H7 (cell line): ENCODE measurements at regions not wholly inside any gene's neighbourhood (a gene's known extent, or its start where the extent isn't known, plus 50 kb on each side); places are given as distances from the start of the nearest gene placed in this dataset.
A peak's percentile ranks its signal among the peaks of the same experiment; 100 is the strongest.

Experiments
- DNase-seq: peaks from one replicate; pipeline ENCODE4 v3.0.0; 2012
- H3K27me3 ChIP-seq: 2 replicates; pipeline ENCODE4 v1.6.0; 2011; ENCODE audit warnings: mild to moderate bottlenecking, low read length; ENCODE audit not compliant: control insufficient read depth, insufficient read depth
- H3K36me3 ChIP-seq: replicated peaks from 2 replicates; pipeline ENCODE4 v1.5.1; 2011; ENCODE audit warnings: low read length; ENCODE audit not compliant: control insufficient read depth, insufficient read depth
- H3K4me3 ChIP-seq: 2 replicates; pipeline ENCODE4 v1.5.1; 2011; ENCODE audit warnings: low read depth, mild to moderate bottlenecking, control low read depth, low read length, moderate library complexity; ENCODE audit not compliant: insufficient read depth

DNA sequence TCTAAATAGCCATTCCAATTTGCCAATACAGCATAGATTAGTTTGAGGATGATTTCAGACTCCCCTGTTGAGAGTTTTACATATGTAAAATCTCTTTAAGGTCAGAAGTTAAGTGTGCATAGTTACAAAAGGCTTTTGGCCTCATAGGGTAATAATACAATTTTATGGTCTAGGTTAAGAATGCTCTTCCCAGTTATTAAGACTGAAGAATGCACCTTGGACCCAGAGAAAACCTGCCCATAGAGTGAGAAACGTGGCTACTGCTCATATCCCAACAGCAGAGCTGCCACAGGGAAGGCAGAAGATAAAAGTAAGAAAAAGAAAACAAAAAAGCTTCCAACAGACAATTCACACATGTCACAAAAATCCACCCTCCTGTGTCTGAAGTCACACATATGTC is 255.9 kb downstream of the LMO4 start:
- Histone ChIP-seq H3K4me3 (no peak overlapping the region), H3K27me3 (no peaks in the 10 kb centered on the region), H3K36me3 (no peaks in the 10 kb centered on the region)
- no peak for DNase-seq

DNA sequence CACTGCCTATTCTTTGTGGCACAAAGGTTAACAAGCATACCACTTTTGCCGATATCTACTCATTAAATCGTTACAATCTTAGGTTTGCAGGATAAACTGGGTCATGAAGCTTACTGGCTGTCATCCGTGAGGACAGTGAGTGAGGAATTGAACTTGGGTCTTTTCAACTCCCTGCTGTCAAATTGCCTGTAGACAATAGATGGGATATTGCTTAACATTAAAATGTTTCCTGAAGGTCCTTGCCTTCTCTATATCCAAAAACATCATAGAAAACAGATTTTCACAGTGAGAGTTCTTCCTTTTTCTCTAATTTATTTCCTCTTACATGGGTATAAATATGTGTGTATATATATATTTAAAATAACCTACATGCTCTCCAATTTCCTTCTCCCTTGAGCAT is 257.8 kb downstream of the LMO4 start:
- H3K36me3 ChIP-seq = no peaks in the 10 kb centered on the region
- H3K27me3 ChIP-seq = no peaks in the 10 kb centered on the region
- DNase-seq = no peak
- H3K4me3 ChIP-seq = no peak overlapping the region

DNA sequence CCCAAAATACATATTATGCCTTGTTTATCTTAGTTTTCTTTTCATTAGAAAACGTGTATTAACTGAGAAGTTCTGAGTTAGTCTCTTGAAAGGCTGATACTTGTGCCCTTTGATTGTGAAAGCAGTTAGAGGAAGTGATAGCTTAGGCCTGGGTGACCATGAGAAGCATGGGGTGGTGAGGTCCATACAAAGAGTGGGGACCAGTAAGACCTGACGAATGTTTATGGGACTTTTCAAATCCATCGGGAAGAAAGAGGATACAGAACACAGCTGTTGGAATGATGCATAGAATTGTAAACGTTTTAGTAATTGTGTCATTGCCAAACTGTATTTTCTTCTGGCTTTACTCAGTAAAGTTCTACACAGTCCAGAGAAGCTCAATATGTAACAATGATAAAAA is 259.8 kb downstream of the LMO4 start:
- DNase-seq = no peak
- Histone ChIP-seq H3K27me3 (no peaks in the 10 kb centered on the region), H3K36me3 (no peaks in the 10 kb centered on the region), H3K4me3 (no peak overlapping the region)

DNA sequence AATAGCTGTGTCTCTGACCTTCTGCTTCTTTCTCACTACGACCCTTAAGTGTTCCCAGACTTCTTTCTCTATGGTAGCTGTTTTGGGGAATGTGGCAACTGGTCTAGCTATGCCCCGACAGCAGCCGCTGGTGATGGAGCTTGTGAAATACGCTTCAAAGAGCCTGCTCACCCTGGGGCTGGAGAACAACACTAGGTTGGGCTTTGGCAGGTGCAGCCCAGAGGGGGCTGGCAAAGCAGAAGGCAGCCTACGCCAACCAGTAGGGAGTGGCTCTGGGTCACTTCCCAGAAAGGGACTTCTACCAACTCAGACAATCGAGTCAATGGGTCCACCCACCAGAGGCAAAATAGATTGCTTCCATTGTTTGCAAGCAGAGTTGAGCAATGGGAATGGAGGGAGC is 262.8 kb downstream of the LMO4 start:
- Histone ChIP-seq H3K36me3 (no peaks in the 10 kb centered on the region), H3K4me3 (no peak overlapping the region), H3K27me3 (no peaks in the 10 kb centered on the region)
- no peak for DNase-seq

DNA sequence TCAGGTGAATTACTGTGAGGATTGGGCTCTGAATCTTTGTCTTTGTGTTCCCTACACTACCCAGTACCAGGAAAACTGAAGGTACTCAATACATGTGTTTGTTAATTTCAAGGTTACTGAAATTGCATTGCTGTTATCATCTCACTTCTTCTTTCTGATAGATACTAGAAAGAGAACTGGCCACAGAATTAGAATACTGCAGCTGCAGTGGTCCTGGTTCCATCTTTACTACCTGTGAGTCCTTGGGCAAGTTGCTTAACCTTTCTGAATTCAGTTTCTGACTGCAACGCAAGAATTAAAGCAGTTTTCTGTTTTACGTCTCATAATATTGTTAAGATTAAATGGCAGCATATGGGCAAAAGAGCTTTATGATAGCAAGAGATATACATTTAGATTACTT is 263.5 kb downstream of the LMO4 start:
- no peak for DNase-seq
- Histone ChIP-seq H3K4me3 (no peak overlapping the region), H3K27me3 (no peaks in the 10 kb centered on the region), H3K36me3 (no peaks in the 10 kb centered on the region)

DNA sequence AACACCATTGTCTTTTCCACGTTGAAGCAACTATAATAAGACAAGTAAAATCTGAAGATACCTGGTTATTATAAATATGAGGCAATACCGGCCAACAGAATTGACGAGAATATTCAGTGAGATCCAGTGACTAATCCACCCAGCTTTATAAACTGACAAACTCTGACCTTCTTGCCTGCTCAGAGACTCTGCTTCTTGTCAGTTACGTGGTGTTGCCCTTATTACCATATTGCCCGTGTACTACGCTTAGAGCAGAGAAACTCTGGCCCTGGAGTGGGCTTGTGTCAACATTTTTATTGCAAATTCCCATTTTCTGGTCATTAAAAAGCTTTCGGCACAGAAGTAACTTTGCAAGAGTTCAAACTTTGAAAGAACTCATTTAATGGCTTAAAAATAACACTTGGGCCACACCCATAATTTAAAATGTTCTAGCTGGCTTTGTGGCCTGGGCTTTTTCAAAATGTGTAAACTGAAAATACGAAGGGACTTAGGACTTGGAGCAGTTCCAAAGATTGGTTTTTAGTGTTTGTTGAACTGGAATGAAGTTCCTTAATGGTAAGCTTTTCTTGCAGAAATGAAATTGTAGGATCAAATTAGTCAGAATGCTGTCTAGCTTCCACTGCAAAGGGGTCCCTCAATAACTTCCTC is 266.2 kb downstream of the LMO4 start:
- Histone ChIP-seq H3K36me3 (no peaks in the 10 kb centered on the region), H3K4me3 (no peak overlapping the region), H3K27me3 (no peaks in the 10 kb centered on the region)
- DNase-seq = no peak

DNA sequence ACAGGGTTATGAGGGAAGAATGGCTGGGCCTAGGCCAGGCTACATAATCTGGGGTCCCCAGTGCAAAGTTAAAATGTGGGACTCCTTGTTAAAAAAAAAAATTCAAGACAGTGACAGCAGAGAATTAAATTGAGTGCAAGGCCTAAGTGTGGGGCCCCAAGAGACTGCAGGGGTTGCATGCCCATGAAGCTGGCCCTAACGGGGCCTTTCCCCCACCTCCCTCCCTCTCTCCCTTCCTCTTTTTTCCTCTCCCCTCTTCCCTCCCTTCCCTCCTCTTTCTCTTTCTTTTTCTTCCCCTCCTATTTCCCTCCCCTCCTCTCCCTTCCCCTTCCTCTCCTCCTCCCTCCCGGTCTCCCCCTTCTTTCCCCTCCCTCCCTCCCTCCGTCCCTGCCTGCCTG is 266.7 kb downstream of the LMO4 start:
- no peak for DNase-seq
- H3K36me3 ChIP-seq = no peaks in the 10 kb centered on the region
- H3K27me3 ChIP-seq = no peaks in the 10 kb centered on the region
- no peak overlapping the region for H3K4me3 ChIP-seq

DNA sequence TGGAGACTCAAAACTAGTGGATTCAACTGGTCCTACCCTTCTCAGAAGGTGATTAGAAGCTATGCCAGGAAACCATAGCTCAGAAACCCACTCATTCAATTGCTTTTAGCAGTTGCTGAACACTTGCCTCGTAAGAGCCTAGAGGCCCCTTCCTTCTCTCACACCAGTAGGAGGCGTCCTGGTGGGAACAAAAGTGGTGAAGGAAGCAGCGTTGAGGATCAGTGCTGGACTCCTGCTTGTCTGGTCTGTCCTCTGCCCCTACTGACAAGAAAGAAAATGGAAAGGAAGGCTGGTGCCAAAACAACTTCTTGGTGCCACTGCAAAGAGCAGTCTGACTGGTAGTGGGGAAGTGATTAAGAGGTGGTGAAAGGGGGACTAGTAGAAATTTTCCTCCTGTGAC is 269.7 kb downstream of the LMO4 start:
- no peaks in the 10 kb centered on the region for H3K27me3 ChIP-seq
- no peaks in the 10 kb centered on the region for H3K36me3 ChIP-seq
- no peak overlapping the region for H3K4me3 ChIP-seq
- peak; percentile 55 for DNase-seq

DNA sequence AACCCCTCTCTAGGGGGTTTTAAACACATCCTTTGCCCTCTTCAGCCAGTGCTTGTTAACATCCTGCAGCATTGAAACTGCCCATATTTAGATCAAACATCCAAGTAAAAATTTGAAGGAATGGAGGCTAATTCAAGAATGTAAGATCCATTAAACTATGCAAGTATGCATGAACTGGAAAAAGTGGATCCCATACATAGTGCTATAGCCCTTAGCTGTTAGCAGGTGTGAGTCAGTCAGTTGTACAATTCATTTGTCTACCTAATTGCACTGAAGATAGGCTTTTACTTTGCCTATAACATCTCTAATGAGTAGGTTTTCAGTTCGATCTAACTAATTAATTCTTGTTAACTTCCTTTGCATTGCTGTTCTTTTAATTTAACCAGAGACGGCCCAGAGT is 270.9 kb downstream of the LMO4 start:
- no peak for DNase-seq
- no peaks in the 10 kb centered on the region for H3K27me3 ChIP-seq
- no peak overlapping the region for H3K4me3 ChIP-seq
- no peaks in the 10 kb centered on the region for H3K36me3 ChIP-seq

DNA sequence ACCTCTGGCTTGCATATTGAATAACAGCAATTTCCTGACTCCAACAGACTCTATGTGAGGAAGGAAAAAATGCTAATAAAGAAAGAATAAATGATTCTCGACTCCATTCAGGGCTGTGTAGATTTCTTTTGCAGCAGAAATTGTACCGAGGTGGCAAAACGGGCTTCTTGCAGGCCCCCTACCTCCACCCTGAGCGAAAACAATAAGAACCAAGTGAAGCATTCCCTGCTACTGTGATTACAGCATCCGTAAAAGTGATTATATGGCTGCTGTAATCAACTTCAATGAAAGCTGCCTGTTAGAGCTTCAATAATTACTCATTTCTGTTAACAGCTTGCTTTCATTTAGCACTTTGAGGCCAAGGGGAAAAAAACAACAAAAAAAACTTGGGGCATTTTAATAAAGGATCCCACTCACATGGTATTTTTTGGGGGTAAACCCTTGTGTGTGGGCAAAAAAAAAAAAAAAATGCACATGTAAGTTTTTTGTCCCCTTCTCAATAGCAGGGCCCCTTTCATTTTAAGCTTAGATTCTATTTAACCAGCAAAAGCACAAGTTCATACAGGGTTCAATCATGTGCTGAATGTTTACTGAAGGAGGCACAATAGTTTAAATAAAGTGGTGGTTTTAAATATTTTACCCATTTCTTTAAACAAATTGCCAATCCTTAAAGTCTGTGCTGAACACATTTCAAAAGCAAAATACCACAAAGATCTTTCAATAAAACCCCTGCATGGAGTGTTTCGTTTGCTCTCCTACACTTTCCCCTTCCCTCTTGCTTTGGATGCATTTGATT is 271.6 kb downstream of the LMO4 start:
- Histone ChIP-seq H3K27me3 (no peaks in the 10 kb centered on the region), H3K4me3 (no peak overlapping the region), H3K36me3 (no peaks in the 10 kb centered on the region)
- DNase-seq = no peak

DNA sequence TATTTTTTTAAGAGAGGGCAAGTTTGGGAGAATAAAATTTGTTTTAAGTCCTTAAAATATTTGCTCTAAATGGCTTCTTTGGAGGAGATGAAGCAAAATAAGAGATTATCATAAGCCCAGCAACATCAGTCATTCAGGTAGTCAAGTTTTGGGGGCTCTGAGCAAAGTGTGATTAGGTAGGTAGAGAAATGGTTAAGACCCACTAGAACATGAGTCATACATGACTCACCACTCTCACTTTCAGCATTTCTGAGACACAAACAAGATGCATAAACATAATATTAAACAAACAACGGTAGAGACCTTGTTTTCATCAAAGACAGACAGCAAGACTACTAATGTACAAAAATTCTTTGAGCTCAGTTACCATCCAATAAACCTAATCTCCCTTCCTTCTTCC is 272.2 kb downstream of the LMO4 start:
- Histone ChIP-seq H3K36me3 (no peaks in the 10 kb centered on the region), H3K27me3 (no peaks in the 10 kb centered on the region), H3K4me3 (no peak overlapping the region)
- DNase-seq = no peak

DNA sequence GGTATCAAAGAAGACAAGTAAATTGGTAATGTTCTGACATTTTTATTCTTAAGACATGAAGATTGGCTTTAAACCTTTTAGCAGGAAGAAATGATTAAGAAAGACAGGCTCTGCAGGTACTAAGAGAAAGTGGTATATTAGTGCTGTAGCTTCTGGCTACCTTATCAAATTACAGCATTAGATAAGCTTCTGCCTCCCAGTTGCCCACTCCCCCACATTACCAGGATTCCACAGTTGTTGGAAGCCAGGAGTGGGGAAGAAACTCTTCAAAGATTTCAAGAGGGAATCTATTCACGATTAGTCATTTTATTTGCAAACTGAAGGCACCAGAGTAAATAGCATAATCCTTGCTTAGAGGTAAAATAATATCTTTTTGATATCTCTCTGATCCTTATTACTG is 274.9 kb downstream of the LMO4 start:
- no peak for DNase-seq
- no peak overlapping the region for H3K4me3 ChIP-seq
- no peaks in the 10 kb centered on the region for H3K36me3 ChIP-seq
- no peaks in the 10 kb centered on the region for H3K27me3 ChIP-seq

DNA sequence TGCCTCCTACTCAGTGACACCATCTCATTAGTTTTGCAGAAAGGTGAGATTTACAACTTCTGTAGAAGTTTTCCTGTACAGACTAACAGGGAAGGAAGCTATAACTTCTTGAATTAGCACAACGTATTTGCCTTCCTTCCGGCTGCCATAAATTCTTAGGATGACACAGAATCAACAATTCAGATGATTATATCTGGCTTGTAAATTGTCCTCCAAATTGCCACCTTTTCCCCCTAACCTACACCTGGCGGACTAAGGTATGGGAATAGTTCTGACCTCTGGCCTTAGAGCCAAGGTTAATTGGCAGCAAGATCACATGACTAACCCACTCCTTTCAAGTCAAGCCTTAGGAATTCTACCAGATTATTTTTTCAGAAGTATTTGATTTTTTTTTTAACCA is 284.3 kb downstream of the LMO4 start:
- H3K4me3 ChIP-seq = no peak overlapping the region
- no peak for DNase-seq
- H3K27me3 ChIP-seq = no peaks in the 10 kb centered on the region
- no peaks in the 10 kb centered on the region for H3K36me3 ChIP-seq

DNA sequence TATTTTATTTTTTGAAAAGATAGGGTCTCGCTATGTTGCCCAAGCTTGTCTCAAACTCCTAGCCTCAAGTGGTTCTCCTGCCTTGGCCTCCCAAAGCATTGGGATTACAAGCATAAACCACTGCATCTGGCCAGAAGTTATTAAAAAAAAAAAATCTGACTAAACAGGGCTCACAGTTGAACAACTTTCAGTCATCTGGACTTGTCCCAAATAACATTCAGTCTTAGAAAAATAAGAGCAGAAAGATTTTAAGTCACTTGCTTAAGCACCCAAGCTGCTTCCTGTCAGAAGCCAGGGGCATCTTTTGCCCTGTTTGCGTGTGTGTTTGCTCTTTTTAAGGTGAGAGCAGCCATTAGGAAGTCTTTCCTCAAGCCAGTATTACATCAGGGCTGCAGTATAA is 286.8 kb downstream of the LMO4 start:
- DNase-seq = no peak
- no peaks in the 10 kb centered on the region for H3K27me3 ChIP-seq
- no peaks in the 10 kb centered on the region for H3K36me3 ChIP-seq
- H3K4me3 ChIP-seq = no peak overlapping the region

DNA sequence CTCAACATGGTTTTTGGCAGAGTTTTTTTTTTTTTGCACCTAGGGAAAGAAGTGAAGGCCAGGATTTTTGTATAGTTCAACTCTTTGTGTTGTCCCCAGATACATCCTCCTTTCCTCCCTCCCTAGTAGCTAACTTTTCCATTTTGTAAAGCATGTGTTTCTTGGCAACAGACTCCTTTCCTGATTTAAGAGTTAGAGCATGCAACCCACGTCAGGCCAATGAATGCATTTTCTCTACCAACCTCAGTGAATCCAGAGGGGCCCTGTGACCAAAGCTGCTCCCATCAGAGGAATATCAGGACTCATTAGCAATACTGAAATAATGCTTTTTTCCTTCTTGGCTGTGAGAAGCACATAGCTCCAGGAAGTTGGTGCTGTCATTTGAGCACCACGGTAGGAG is 287.2 kb downstream of the LMO4 start:
- no peaks in the 10 kb centered on the region for H3K27me3 ChIP-seq
- DNase-seq = no peak
- no peaks in the 10 kb centered on the region for H3K36me3 ChIP-seq
- H3K4me3 ChIP-seq = no peak overlapping the region
